Uterus (tissue), 2 donors: ENCODE measurements at regions not wholly inside any gene's neighbourhood (a gene's known extent, or its start where the extent isn't known, plus 50 kb on each side); places are given as distances from the start of the nearest gene placed in this dataset.

Experiments
- POLR2A ChIP-seq, 2 donors: fragments of 450-650 bp; IDR thresholded peaks; one replicate each; pipeline ENCODE4 v1.6.1; 2016; ENCODE audit warnings: antibody characterized with exemption in 2 of 2, mild to moderate bottlenecking in 1 of 2, moderate library complexity in 1 of 2
- TF ChIP-seq, protein P1 (sequence below), 4 experiments: fragments of 200-600 bp in 2 of 4; fragments of 450-650 bp in 2 of 4; sonication (generic) in 2 of 4; IDR thresholded peaks; one replicate each; pipeline ENCODE4 v1.5.1; 2016 to 2019; ENCODE audit warnings: antibody characterized with exemption in 4 of 4, mild to moderate bottlenecking in 2 of 4, moderate library complexity in 1 of 4

DNA sequence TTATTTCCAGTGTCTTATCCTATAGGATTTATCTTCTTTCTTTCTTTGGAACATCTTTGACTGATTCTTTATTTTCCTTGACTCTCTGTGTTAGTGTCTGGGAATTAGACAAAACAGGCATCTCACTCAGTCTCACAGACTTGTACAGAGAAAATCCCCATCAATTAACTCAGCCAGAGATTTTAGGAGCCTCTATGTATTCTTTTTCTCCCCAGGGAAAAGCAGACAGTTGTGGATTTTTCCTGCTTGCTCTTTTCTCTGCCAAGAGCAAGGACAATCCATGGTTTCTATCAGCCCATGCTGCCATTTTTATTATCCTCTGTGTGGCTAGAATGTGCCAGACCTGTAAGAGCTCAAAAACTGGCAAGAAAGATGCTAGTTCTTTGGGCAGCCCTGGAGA, 595.1 kb downstream of the SNAPC1 start:
- no peak for TF ChIP-seq POLR2A (IDR thresholded peaks at IDR 0.05)
- TF ChIP-seq, protein P1, sequence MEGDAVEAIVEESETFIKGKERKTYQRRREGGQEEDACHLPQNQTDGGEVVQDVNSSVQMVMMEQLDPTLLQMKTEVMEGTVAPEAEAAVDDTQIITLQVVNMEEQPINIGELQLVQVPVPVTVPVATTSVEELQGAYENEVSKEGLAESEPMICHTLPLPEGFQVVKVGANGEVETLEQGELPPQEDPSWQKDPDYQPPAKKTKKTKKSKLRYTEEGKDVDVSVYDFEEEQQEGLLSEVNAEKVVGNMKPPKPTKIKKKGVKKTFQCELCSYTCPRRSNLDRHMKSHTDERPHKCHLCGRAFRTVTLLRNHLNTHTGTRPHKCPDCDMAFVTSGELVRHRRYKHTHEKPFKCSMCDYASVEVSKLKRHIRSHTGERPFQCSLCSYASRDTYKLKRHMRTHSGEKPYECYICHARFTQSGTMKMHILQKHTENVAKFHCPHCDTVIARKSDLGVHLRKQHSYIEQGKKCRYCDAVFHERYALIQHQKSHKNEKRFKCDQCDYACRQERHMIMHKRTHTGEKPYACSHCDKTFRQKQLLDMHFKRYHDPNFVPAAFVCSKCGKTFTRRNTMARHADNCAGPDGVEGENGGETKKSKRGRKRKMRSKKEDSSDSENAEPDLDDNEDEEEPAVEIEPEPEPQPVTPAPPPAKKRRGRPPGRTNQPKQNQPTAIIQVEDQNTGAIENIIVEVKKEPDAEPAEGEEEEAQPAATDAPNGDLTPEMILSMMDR (IDR thresholded peaks at IDR 0.05), result no peak
